Stimulated activated CD8-positive, alpha-beta memory T cell treated with anti-CD3 and anti-CD28 coated beads, Interleukin-12 subunit alpha, Interleukin-12 subunit beta, amount 100 ng/mL, for 24 hours (primary cell): ENCODE measurements at regions not wholly inside any gene's neighbourhood (a gene's known extent, or its start where the extent isn't known, plus 50 kb on each side); places are given as distances from the start of the nearest gene placed in this dataset.

Source experiments
- DNase-seq: peaks from one replicate; pipeline ENCODE4 v3.0.0-alpha.2; 2020; ENCODE audit errors: extremely low read depth

DNA sequence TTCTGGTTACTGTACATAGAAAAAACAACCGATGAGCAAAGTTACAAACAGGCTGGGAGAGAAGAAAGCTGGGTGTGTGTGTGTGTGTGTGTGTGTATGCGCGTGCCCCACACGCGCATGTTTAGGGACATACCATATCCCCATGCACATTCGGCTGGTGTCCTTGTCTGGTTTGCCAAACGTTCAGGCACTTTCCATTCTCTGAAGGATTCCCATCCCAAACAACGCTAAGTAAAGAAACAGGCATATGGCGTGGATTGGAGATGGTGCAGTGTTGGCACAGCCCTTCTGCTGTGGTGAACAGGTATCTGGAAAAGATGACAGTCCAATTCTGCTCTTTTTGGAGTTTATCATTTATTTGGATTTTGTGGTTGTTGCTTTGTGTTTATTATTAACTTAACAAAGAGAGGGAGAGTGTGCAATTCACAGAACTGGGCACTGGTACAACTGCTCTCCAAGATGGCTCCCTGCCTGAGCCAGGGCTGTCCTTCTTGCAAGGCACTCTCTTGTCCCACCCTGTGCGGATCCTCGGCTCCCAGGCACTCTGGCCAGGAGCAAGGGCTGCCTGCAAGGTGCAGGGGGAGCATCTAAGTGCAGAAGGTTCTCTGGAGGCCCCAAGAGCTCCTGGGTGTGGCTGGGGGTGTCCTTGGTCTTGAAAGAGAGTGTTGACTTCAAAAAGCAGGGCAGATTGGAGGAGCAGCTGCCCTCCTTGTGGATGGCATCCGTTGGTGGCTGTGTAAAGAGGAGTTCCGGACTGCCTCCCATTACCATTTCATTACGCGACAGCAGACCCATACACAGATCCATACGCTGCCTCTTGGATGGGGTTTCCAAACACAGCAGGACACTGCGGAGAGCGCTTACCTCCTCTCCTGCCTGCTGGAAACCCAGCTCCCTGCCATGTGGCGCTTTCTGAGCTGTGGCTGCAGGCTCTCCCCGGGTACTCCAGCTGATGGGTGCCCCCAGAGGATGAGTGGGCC is 263.1 kb downstream of the ZNF536 start:
- DNase-seq: no peak

DNA sequence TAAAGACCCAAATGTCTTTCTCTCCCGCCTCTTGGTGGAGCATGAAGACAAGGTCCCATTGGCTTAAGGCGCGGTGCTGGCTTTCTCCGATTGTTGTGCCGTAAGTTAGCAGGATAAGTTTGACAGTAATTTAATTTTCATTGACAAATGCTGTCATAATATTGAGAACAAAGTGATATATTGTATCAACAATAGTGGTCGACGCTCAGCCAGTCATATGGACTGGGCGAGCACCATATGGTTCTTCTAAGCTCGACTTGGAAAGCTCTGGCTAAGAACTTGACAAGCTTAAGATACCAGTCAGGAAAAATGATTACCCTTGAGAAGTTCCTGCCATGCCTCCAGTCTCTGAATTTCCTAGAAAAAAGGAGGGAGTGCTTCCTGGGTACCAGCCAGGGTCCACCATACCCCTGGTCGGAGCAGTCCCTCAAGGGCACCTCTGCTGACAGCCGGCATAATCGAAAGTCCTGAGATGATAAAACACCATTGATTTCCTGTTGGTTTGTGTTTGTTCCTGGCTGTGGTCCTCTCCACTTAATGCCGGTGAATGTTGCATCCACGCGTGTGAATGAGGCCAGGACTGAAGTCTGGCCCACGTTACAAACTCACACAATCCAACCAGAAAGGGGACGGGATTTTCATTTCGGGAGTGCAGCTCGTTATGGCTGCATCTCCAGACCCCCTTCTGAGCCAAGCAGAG is 262.1 kb downstream of the ZNF536 start:
- DNase-seq: no peak

- no peak for DNase-seq
Measured at GRCh38 chr19:30631033-30631370, 258.8 kb downstream of the ZNF536 start.

DNA sequence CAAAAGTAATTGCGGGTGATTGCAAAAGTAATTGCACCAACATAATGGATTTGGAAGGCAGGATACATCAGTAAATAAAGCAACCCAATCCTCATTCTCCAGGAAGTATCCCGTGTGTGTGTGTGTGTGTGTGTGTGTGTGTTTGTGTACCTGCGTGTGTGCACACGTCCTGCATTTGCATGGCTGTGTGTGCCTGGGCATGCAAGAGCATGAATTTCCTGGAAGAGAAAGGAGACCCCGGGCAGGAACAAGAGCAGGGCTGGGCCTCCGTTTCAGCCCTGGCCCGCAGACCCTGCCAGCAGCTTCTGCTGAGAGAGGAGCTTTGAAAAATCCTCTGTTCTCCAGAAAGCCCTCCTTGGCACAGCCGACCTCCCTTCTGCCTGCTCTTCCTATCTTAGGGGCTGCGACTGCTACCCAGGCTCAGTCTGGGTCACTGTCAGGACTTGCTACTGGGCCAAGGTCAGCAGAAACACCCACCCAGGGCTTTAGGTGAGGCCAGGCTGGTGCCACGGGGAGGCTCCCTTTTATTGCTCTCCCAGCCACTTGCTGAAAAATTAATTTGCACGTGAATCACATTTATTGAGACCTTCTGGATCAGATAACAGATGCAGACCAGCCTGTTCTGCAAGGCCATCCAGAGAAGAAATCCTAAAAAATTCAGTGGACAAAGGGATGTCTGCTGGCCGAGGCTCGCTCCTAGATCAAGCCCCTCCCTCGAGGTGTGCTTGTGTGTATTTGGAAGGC is 258.3 kb downstream of the ZNF536 start:
- DNase-seq: no peak

- no peak for DNase-seq
Measured at GRCh38 chr19:30629086-30629485, 256.9 kb downstream of the ZNF536 start.

DNA sequence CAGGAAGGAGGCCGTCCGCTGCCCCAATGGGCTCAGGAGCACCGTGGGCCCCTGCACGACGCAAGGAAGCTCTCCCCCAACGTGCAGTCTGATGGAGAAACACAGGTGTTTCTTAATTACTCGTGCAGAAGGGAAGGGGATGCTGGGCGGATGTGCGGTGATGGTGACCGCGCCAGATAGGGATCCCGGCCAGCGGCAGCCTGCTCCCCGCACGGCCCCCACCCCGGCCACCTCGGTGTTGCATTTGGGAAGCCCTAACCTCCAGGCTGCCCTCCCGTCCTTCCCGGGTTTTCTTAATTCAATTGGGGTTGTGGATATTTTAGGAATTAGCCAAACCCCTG is 254.4 kb downstream of the ZNF536 start:
- DNase-seq: no peak

GRCh38 chr19:30625947-30626625 is 253.9 kb downstream of the ZNF536 start:
- DNase-seq: no peak

- DNase-seq: no peak
Measured at GRCh38 chr19:30622276-30622675, 250.1 kb downstream of the ZNF536 start.

DNA sequence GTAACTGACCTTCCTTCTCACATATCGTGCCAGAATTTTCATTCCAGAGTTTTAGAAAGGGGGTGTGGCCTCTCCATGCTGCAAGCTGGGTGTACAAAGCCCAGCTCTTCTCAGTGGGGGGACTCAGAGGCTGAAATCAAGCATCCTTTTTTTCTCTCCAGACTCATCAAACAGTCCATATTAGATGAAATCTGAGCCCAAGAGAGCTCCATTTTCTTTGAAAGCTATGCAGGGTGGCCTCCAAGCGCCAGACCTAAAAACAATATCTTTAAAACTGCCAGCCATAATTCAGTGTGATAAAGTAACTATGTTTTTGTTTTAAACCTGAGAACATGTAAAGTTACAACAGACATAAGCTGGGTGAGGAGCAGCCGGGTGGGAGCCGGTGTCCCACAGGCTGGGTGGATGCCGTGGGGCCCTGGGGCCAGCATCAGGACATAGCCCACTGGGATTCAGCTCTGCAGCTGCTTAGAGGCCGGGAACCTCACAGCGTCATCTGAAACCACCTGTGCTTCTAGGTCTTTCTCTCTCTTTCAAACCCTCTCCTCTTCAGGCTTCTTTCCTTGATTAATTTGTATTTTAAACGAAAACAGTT is 249.2 kb downstream of the ZNF536 start:
- no peak for DNase-seq

DNA sequence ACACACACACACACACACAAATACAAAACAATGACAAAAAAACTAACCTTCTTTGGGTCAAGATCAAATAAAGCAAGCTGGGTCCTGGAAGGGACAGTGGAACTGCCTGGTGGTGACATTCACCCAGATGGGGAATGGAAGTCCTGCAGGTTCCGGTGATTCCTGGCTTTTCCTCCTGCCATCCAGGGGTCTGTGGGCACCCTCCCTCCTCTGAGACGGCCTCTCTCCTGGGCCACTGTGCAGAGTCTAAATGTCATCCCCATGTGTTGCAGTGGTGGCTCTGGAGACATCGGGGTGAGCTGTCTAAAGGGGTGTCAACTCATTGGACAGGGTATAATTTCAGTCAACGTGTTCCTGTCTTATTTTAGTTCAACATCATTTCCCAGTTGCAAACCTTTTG is 248.2 kb downstream of the ZNF536 start:
- DNase-seq: no peak

- no peak for DNase-seq
Measured at GRCh38 chr19:30609656-30610270, 237.6 kb downstream of the ZNF536 start.

- no peak for DNase-seq
Measured at GRCh38 chr19:30608471-30608870, 236.3 kb downstream of the ZNF536 start.
